K562 (cell line): ENCODE measurements at regions not wholly inside any gene's neighbourhood (a gene's known extent, or its start where the extent isn't known, plus 50 kb on each side); places are given as distances from the start of the nearest gene placed in this dataset.

Experiments
- CHD2 ChIP-seq: IDR thresholded peaks from 2 replicates; pipeline ENCODE4 v1.6.1; 2011; ENCODE audit warnings: low read depth, low read length
- FOXM1 ChIP-seq, 2 experiments: fragments of 450-650 bp in 1 of 2; sonication (generic) in 1 of 2; formaldehyde crosslinking in 1 of 2; IDR thresholded peaks; 2 replicates each; pipeline versions ENCODE4 v1.6.1 to v1.9.0; 2017 to 2022; ENCODE audit warnings: low read depth in 2 of 2, mild to moderate bottlenecking in 2 of 2, missing genetic modification reagents in 1 of 2, moderate library complexity in 1 of 2
- HCFC1 ChIP-seq: IDR thresholded peaks from 2 replicates; pipeline ENCODE4 v1.6.1; 2012; ENCODE audit warnings: low read depth, low read length, improper control_type of control experiment
- NR2F6 ChIP-seq: fragments of 450-650 bp; formaldehyde crosslinking; IDR thresholded peaks from 2 replicates; pipeline ENCODE4 v1.4.0; 2020; ENCODE audit warnings: mild to moderate bottlenecking
- POLR2AphosphoS5 ChIP-seq: IDR thresholded peaks from 2 replicates; pipeline ENCODE4 v1.6.1; 2011; ENCODE audit warnings: mild to moderate bottlenecking, low read depth, low read length, moderate library complexity; ENCODE audit not compliant: control insufficient read depth, insufficient read depth
- TAF15 ChIP-seq: fragments of 200-400 bp; formaldehyde crosslinking; IDR thresholded peaks from 2 replicates; pipeline ENCODE4 v1.6.1; 2017; ENCODE audit warnings: mild to moderate bottlenecking, low read depth, low read length, moderate library complexity
- TCF7L2 ChIP-seq: fragments of 150-350 bp; IDR thresholded peaks from 2 replicates; pipeline ENCODE4 v1.6.1; 2016; ENCODE audit warnings: low read depth, mild to moderate bottlenecking, low read length, moderate library complexity
- ZBTB7A ChIP-seq: IDR thresholded peaks from 2 replicates; pipeline ENCODE4 v1.6.1; 2011; ENCODE audit warnings: low read depth, mild to moderate bottlenecking, low read length, moderate library complexity, borderline replicate concordance; ENCODE audit not compliant: control insufficient read depth
- ZNF699 ChIP-seq: fragments of 250-450 bp; sonication (Bioruptor Pico); IDR thresholded peaks from 2 replicates; pipeline ENCODE4 v1.8.0; 2021; ENCODE audit warnings: mild to moderate bottlenecking, moderate library complexity; ENCODE audit not compliant: insufficient replicate concordance
- TF ChIP-seq, protein P1 (sequence below): fragments of 450-650 bp; IDR thresholded peaks from 2 replicates; pipeline ENCODE4 v1.6.1; 2017; ENCODE audit warnings: antibody characterized with exemption, mild to moderate bottlenecking

DNA sequence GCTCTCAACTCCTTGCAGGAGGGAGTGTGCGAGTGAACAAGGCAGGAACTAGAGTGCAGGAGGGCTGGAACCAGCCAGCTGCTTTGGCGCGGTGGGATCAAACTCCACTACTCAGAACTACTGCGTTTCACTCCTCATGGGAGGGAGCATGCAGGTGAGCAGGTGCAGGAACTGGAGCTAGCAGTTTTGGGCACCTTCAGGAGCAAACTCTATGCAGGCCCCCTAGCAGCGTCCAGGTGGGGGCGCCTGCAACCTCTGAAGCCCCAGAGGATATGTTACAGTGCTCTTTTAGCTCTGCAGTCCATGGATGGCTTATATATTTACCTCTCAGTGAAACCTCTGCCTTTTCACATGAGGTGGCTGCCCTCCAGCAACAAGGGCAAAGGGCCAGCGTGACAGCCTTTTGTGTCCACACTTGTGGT, 1303.4 kb downstream of the PCDH9 start:
- TF ChIP-seq, protein P1, sequence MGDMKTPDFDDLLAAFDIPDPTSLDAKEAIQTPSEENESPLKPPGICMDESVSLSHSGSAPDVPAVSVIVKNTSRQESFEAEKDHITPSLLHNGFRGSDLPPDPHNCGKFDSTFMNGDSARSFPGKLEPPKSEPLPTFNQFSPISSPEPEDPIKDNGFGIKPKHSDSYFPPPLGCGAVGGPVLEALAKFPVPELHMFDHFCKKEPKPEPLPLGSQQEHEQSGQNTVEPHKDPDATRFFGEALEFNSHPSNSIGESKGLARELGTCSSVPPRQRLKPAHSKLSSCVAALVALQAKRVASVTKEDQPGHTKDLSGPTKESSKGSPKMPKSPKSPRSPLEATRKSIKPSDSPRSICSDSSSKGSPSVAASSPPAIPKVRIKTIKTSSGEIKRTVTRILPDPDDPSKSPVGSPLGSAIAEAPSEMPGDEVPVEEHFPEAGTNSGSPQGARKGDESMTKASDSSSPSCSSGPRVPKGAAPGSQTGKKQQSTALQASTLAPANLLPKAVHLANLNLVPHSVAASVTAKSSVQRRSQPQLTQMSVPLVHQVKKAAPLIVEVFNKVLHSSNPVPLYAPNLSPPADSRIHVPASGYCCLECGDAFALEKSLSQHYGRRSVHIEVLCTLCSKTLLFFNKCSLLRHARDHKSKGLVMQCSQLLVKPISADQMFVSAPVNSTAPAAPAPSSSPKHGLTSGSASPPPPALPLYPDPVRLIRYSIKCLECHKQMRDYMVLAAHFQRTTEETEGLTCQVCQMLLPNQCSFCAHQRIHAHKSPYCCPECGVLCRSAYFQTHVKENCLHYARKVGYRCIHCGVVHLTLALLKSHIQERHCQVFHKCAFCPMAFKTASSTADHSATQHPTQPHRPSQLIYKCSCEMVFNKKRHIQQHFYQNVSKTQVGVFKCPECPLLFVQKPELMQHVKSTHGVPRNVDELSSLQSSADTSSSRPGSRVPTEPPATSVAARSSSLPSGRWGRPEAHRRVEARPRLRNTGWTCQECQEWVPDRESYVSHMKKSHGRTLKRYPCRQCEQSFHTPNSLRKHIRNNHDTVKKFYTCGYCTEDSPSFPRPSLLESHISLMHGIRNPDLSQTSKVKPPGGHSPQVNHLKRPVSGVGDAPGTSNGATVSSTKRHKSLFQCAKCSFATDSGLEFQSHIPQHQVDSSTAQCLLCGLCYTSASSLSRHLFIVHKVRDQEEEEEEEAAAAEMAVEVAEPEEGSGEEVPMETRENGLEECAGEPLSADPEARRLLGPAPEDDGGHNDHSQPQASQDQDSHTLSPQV, result no peak
- TF ChIP-seq TCF7L2, result no peak
- no peak for TF ChIP-seq CHD2
- no peak for TF ChIP-seq ZNF699
- no peak for TF ChIP-seq ZBTB7A
- TF ChIP-seq FOXM1 (IDR thresholded peaks at IDR 0.05; ENCODE audit: low read depth), result no peak
- no peak for TF ChIP-seq FOXM1 (CRISPR knock-in tag; IDR thresholded peaks at IDR 0.05; ENCODE audit: low read depth)
- TF ChIP-seq NR2F6, result no peak
- TF ChIP-seq TAF15, result no peak
- TF ChIP-seq HCFC1, result no peak
- TF ChIP-seq POLR2AphosphoS5, result no peak
